ENCODE measurements at regions not wholly inside any gene's neighbourhood (a gene's known extent, or its start where the extent isn't known, plus 50 kb on each side); places are given as distances from the start of the nearest gene placed in this dataset.
"Not testable (repeated sequence)": the region's sequence is repeated elsewhere in the genome, so short reads cannot be mapped to it uniquely, and the experiment has no call there.

- DNase-seq: no peak
Measured at GRCh38 chr3:73120710-73121109, 59.3 kb downstream of the EBLN2 start.

GRCh38 chr3:73121669-73122331 lies 60.3 kb downstream of the EBLN2 start:
- DNase-seq: no peak

GRCh38 chr3:73134034-73134433 lies 72.6 kb downstream of the EBLN2 start:
- DNase-seq: no peak

- DNase-seq: no peak
Measured at GRCh38 chr3:73136941-73137340, 75.5 kb downstream of the EBLN2 start.

- DNase-seq: no peak
Measured at GRCh38 chr3:73137736-73138403, 76.4 kb downstream of the EBLN2 start.

- DNase-seq: no peak
Measured at GRCh38 chr3:73140772-73141442, 79.4 kb downstream of the EBLN2 start.

GRCh38 chr3:73141525-73141924 lies 80.1 kb downstream of the EBLN2 start:
- DNase-seq: no peak

- DNase-seq: no peak
Measured at GRCh38 chr3:73143401-73143800, 81.9 kb downstream of the EBLN2 start.

GRCh38 chr3:73143821-73144237 lies 82.4 kb downstream of the EBLN2 start:
- peak; percentile 17 for DNase-seq

GRCh38 chr3:73144276-73144675 lies 82.8 kb downstream of the EBLN2 start:
- no peak for DNase-seq

- no peak for DNase-seq
Measured at GRCh38 chr3:73144828-73145227, 83.4 kb downstream of the EBLN2 start.

GRCh38 chr3:73147479-73147878 lies 86.0 kb downstream of the EBLN2 start:
- DNase-seq: not testable (repeated sequence)

GRCh38 chr3:73148206-73148605 lies 86.7 kb downstream of the EBLN2 start:
- DNase-seq: peak; percentile 16

GRCh38 chr3:73148682-73149081 lies 87.2 kb downstream of the EBLN2 start:
- DNase-seq: no peak

GRCh38 chr3:73150369-73151130 lies 89.1 kb downstream of the EBLN2 start:
- DNase-seq: no peak

- not testable (repeated sequence) for DNase-seq
Measured at GRCh38 chr3:73152571-73152970, 91.1 kb downstream of the EBLN2 start.

- not testable (repeated sequence) for DNase-seq
Measured at GRCh38 chr3:73153057-73153456, 91.6 kb downstream of the EBLN2 start.

- not testable (repeated sequence) for DNase-seq
Measured at GRCh38 chr3:73154261-73154660, 92.8 kb downstream of the EBLN2 start.

GRCh38 chr3:73155441-73155840 lies 94.0 kb downstream of the EBLN2 start:
- DNase-seq: not testable (repeated sequence)

GRCh38 chr3:73164622-73165021 lies 103.2 kb downstream of the EBLN2 start:
- no peak for DNase-seq

- DNase-seq: no peak
Measured at GRCh38 chr3:73175698-73176097, 114.2 kb downstream of the EBLN2 start.

- DNase-seq: peak; percentile 72
Measured at GRCh38 chr3:73176941-73177340, 115.5 kb downstream of the EBLN2 start.

GRCh38 chr3:73177827-73178226 lies 116.4 kb downstream of the EBLN2 start:
- no peak for DNase-seq
